Upper lobe of right lung (tissue), 1 donor: ENCODE measurements at regions not wholly inside any gene's neighbourhood (a gene's known extent, or its start where the extent isn't known, plus 50 kb on each side); places are given as distances from the start of the nearest gene placed in this dataset.

ENCODE experiments used
- ATAC-seq: fragments of 200-7000 bp; cut with Tn5 transposase; one replicate; pipeline ENCODE4 v1.9.1; 2020; ENCODE audit warnings: mild to moderate bottlenecking, moderate library complexity
- DNase-seq: peaks from one replicate; pipeline ENCODE4 v3.0.0-alpha.2; 2020
- H3K27ac ChIP-seq: fragments of 200-600 bp; one replicate; pipeline ENCODE4 v1.8.0; 2022
- H3K27me3 ChIP-seq: fragments of 200-600 bp; one replicate; pipeline ENCODE4 v1.8.0; 2022; ENCODE audit warnings: mild to moderate bottlenecking
- H3K36me3 ChIP-seq: fragments of 200-600 bp; one replicate; pipeline ENCODE4 v1.8.0; 2022
- H3K4me1 ChIP-seq: fragments of 200-600 bp; one replicate; pipeline ENCODE4 v1.8.0; 2022
- H3K4me3 ChIP-seq: fragments of 200-600 bp; one replicate; pipeline ENCODE4 v1.8.0; 2022; ENCODE audit warnings: mild to moderate bottlenecking
- H3K9me3 ChIP-seq: fragments of 200-600 bp; one replicate; pipeline ENCODE4 v1.8.0; 2022
- CTCF ChIP-seq: fragments of 200-600 bp; IDR thresholded peaks from one replicate; pipeline ENCODE4 v1.8.0; 2022; ENCODE audit warnings: antibody characterized with exemption
- intact Hi-C: fragments of 100-400 bp; cut with DNase I; formaldehyde crosslinking; loops from one replicate; pipeline ENCODE4 v1.11.0; 2022
- donor health status: DM: no; HTN: yes; CAD: no; lungs with severe emphysema.

GRCh38 chrX:21153033-21153432 lies 221.2 kb upstream of the CNKSR2 start:
- Histone ChIP-seq H3K36me3 (no peaks in the 10 kb centered on the region), H3K27me3 (no peaks in the 10 kb centered on the region), H3K4me3 (no peak overlapping the region), H3K9me3 (no peaks in the 10 kb centered on the region), H3K27ac (no peak overlapping the region), H3K4me1 (no peaks in the 10 kb centered on the region)
- ATAC-seq (no peak), DNase-seq (no peak)
- no peak for TF ChIP-seq CTCF
- intact Hi-C loops = no loop called here

GRCh38 chrX:21153503-21153902 lies 220.7 kb upstream of the CNKSR2 start:
- Histone ChIP-seq H3K4me1 (no peaks in the 10 kb centered on the region), H3K27me3 (no peaks in the 10 kb centered on the region), H3K9me3 (no peaks in the 10 kb centered on the region), H3K27ac (no peak overlapping the region), H3K36me3 (no peaks in the 10 kb centered on the region), H3K4me3 (no peak overlapping the region)
- ATAC-seq (no peak), DNase-seq (no peak)
- intact Hi-C loops = no loop called here
- TF ChIP-seq CTCF = no peak

GRCh38 chrX:21155916-21156315 lies 218.3 kb upstream of the CNKSR2 start:
- Histone ChIP-seq H3K36me3 (no peaks in the 10 kb centered on the region), H3K4me1 (no peaks in the 10 kb centered on the region), H3K27ac (no peak overlapping the region), H3K4me3 (no peak overlapping the region), H3K9me3 (no peaks in the 10 kb centered on the region), H3K27me3 (no peaks in the 10 kb centered on the region)
- intact Hi-C loops = no loop called here
- ATAC-seq (no peak), DNase-seq (no peak)
- no peak for TF ChIP-seq CTCF

GRCh38 chrX:21156632-21157031 lies 217.6 kb upstream of the CNKSR2 start:
- no peak for ATAC-seq
- TF ChIP-seq CTCF = no peak
- no peak overlapping the region for H3K4me3 ChIP-seq
- no peaks in the 10 kb centered on the region for H3K27me3 ChIP-seq
- H3K4me1 ChIP-seq = no peaks in the 10 kb centered on the region
- H3K27ac ChIP-seq = no peak overlapping the region
- no peaks in the 10 kb centered on the region for H3K36me3 ChIP-seq
- H3K9me3 ChIP-seq = no peaks in the 10 kb centered on the region
- no peak for DNase-seq
- intact Hi-C loops = no loop called here

- TF ChIP-seq CTCF = no peak
- no peaks in the 10 kb centered on the region for H3K27me3 ChIP-seq
- no peaks in the 10 kb centered on the region for H3K4me1 ChIP-seq
- no peaks in the 10 kb centered on the region for H3K36me3 ChIP-seq
- H3K4me3 ChIP-seq = no peak overlapping the region
- intact Hi-C loops = no loop called here
- H3K9me3 ChIP-seq = no peaks in the 10 kb centered on the region
- ATAC-seq (no peak), DNase-seq (no peak)
- no peak overlapping the region for H3K27ac ChIP-seq
Observed at GRCh38 chrX:21158678-21159077, 215.5 kb upstream of the CNKSR2 start.

GRCh38 chrX:21166272-21166982 lies 207.8 kb upstream of the CNKSR2 start:
- intact Hi-C loops = no loop called here
- H3K4me3 ChIP-seq = no peak overlapping the region
- no peaks in the 10 kb centered on the region for H3K9me3 ChIP-seq
- no peak for TF ChIP-seq CTCF
- no peak overlapping the region for H3K27ac ChIP-seq
- H3K4me1 ChIP-seq = no peaks in the 10 kb centered on the region
- no peaks in the 10 kb centered on the region for H3K36me3 ChIP-seq
- no peak for DNase-seq
- ATAC-seq = no peak
- H3K27me3 ChIP-seq = no peaks in the 10 kb centered on the region
